Activated T-helper 9 cell treated with anti-CD3 and anti-CD28 coated beads, Interleukin-2, amount 50 U/mL, for 16 hours (primary cell): ENCODE measurements at regions not wholly inside any gene's neighbourhood (a gene's known extent, or its start where the extent isn't known, plus 50 kb on each side); places are given as distances from the start of the nearest gene placed in this dataset.
"Not testable (repeated sequence)": the region's sequence is repeated elsewhere in the genome, so short reads cannot be mapped to it uniquely, and the experiment has no call there.

Source experiments
- DNase-seq: peaks from one replicate; pipeline ENCODE4 v3.0.0-alpha.2; 2020; ENCODE audit warnings: low read depth

DNA sequence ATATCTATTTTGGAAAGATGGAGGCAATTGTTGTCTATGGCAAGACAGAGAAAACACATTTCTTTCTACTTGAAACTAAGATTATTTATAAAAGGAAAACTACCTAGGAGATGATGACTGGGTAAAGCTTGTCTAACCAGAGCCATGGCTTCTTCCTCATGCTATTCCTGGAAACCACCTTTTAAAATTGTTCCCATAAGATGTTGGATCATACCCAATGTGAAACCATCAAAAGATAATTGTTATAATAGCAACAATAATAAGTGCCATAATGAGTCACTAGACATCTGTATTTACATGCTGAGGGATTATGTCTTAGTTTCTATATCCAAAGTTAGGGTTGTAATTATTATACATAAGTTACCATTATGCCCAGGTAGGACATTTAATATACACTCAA lies 428.4 kb downstream of the KCNJ2 start:
- no peak for DNase-seq

DNA sequence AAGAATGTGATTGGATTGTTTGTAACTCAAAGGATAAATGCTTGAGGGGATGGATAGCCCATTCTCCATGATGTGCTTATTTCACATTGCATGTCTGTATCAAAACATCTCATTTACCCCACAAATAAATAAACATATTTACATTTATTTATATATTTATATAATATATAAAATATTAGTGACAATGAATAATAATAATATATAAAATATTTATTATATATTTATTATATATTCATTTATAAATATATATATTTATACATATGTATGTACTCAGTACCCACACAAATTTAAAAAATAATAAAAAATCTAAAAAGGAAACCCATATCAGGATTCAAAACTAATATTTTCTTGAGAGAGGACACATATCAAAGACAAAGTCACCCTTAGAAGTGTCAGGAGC lies 429.9 kb downstream of the KCNJ2 start:
- no peak for DNase-seq

DNA sequence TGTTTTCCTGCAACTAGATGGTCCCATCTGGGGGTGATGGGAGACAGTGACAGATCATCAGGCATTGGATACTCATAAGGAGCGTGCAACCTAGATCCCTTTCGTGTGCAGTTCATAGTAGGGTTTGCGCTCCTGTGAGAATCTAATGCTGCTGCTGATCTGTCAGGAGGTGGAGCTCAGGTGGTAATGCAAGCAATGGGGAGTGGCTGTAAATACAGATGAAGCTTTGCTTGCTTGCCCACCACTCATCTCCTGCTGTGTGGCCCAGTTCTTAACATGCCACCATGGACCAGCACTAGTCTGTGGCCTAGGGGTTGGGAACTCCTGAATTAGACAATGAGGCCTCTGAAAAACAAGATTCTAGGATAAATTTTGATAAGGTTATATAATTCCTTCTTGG lies 430.6 kb downstream of the KCNJ2 start:
- not testable (repeated sequence) for DNase-seq

DNA sequence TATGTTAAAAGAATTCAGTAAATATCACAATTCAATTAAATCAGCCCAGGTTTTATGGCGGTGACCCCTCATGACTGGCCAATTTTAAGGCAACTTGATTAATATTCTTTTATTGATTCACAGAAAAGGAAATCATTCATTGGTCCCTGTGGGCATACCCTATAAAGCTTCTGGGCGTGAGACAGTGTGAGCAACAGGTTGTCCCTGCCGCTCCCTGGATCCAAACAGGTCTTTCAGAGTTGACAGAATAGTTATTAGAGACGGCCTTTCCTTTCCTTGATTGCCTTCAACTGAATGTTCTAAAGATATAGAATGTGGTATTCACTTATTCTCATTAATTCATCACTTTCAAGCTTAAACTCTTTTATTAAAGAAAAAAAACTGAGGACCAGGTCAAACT lies 433.9 kb downstream of the KCNJ2 start:
- DNase-seq = no peak

DNA sequence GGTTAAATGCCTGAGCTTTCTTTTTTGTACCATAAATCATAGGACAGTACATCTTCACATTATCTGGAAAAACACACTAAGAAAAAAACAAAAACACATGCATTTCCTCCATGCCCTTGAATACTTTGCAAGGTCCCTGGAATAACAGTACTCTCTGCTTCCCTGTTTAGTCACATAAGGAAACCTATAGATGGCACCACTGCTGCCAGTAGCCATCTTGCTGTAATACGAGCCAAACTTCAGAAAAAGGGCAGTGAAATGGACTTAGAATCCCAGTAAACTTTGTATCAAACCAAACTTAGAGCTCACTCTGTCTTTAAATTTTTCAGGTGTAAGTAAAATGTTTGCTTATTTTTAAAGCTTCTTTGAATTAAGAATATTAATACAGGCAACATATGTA lies 435.5 kb downstream of the KCNJ2 start:
- DNase-seq = no peak

DNA sequence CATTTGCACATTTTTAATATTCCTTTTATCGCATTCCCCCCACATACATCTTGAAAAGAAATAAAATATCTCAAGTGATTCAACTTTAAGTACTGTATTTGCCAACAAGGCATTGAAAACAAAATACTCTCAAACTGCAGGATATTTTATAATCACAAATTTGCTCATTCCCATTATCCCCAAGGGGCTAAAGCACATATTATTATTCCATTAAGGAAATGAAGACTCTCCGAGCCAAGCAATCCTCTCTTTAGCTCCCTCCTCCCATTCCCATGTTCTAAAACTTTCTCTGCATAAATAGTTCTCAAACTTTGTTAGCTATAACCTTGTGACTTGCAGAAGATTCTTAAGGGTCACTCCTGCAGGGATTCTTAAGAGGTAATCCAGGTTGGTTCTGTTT lies 436.8 kb downstream of the KCNJ2 start:
- DNase-seq = no peak

DNA sequence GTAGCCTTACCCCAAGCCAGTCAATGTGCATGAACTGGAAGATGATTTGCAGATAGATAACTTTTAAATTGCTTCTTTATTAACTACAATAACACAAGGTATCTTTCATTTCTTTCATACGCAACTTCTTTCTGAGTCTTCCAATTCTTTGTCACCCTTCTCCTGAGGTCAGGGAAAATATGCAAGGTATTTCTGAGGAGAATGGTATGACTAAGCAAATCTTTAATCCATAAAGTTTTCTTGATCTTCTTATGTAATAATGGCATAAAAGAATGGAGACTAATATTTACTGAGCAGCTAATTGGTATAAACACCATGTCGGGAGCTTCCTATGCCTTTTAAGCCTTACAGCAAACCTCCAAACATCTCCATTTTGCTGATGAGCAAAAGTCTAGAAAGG lies 438.9 kb downstream of the KCNJ2 start:
- no peak for DNase-seq

DNA sequence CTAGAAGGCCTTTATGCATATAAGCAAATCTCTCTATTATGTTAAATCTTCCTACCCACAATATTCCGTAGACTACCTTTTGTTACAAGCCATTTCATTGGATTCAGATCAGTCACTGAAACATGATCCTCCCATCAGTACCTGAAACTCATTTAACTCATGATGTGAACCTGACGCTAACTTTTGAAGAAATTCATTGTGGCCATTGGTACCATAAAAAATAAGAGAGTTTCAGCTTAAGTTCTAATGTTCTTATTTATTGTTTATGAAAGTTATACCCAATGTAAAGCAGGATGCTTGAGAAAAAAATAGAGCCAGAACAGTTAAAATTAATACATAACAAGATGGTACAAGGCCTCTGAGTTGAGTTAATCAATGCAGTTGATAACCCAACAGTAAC lies 439.6 kb downstream of the KCNJ2 start:
- no peak for DNase-seq

DNA sequence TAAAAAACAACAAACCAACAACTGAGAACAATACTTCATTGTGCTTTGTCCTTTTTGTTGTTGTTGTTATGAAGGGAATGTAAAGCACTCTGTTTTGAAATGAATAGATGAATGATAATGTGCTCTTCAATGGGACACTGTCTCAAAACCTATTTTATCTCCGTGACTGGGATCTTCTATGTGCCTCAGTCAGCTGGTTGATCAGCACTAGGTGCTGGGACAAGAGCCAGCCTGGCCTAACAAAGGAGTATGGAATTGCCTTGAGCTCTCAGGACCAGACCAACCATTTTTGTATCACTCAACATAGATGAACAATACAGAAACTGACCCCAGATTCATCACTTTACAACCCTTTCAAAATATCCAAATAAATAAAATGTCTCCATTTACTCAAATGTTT lies 440.2 kb downstream of the KCNJ2 start:
- DNase-seq = no peak

DNA sequence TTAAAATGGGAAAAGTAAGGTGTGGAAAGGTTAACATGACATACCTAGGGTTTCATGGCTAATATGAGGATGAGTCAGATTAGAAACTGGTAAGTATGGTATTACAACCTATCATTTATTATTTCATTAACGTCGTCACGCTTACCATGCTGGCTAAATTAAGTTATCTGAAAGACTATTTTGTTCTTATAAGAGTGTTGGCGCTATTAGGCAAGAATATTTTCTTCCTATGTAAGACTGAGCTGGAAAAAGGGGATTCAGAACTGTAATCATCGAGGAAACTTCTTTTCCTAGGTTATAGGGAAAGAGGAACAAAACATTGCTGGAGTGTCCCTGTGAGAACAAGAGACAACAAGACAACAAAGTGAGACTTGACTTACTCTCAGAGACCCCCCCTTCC lies 440.8 kb downstream of the KCNJ2 start:
- DNase-seq = no peak

DNA sequence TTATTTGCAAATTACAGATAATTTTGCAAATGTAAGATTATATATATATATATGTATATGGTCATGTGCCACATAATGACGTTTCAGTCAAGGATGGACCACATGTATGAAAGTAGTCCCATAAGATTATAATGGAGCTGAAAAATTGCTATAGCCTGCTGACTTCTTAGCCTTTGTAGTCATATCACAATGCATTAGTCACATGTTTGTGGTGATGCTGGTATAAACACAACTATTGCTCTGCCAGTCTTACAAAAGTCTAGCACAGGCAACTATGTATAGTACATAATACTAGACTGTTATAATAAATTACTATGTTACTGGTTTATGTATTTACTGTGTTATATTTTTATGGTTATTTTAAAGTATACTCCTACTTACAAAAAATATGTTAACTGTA lies 444.3 kb downstream of the KCNJ2 start:
- no peak for DNase-seq

DNA sequence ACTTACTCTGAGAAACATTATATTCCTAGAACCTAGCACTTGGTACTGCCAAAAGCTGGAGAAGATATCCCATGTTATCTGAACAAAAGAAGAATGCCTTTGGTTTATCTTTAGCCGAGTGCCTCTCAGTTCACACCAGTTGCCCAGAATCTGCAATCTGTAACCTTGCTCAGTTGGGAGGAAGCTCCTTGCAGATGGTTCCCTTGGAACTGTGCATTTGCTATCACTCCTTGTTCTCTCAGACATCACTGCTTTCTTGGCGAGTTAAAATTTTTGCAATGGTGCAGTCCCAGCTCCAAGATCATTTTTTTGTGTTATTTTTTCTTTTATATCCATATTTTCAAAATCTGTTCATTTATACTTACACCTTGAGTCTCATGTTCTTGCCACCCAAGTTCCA lies 446.5 kb downstream of the KCNJ2 start:
- no peak for DNase-seq

DNA sequence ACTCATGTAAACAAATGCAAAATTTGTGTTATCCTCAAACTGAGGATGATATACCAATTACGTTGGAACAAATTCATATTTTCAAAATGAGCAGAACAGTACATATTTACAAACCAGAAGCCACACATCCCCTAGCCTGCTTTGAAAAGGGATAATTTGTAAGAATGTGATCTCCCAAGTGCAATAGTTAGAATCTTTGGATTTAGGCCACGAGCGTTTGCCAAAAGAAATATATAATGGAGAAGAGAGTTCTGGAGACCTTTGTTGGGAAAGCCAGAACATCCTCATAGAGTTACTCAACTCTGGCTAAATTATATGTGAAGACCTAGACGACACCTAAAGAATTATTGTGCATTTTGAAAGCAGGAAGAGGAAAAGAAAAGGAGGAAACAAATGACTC lies 449.3 kb downstream of the KCNJ2 start:
- DNase-seq = no peak

DNA sequence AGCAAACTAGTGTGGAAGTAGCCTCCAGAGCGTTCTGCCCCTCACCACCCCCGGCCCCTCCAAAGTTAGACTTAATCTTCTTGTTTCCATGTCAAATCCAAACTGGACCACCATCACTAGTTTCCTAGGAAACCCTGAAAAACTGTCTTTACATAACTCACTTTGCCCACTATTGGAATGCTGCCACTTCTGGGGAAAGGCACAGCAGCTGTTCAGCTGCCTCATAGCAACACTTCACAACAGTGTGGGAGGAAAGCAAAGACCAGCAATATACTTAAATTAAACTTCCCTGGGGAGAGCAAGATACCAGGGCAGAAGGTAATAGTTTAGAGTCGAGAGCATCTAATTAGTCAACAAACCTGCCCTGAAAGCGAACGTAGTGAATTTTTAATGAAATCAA lies 452.2 kb downstream of the KCNJ2 start:
- no peak for DNase-seq

DNA sequence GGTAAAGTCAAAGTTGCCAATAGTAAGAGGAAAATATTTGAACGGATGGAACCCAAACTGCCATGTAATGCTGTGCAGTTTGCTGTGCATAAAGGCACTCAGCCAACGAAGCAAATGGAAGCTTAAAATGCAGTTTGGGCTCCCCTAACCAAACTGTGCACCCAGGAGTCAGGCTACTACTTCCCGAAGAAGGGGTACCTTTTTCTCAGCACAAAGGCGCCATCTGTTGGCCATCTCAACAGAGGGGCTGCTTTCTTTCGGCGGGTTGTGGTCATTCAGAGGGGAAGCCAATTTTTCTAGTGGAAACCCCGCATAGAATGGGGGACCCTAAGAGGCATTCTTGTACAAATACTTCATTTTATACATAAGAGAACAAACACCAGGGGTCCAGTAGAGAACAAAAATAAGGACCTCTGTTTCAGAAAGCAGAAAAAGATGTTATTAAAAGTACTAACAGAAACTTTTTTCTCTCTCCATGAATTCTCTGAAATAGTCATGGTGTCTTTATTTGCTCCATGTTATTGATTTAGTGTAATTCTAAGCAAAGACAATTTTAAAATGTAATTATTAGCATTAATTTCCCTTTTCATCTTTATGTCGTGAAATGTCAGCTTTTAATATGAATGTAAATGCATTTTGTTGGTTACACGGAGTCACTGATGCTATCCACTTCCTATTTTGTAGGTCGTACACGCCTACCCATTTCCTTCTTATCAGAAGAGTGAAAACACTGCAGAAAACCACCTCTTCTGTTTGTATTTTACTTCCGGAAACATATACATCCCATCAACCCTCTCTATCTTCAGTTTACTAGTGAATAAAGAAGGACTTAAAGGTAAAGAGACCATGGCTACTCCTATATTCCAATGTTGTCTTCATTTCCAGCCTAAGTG lies 453.3 kb downstream of the KCNJ2 start:
- no peak for DNase-seq

DNA sequence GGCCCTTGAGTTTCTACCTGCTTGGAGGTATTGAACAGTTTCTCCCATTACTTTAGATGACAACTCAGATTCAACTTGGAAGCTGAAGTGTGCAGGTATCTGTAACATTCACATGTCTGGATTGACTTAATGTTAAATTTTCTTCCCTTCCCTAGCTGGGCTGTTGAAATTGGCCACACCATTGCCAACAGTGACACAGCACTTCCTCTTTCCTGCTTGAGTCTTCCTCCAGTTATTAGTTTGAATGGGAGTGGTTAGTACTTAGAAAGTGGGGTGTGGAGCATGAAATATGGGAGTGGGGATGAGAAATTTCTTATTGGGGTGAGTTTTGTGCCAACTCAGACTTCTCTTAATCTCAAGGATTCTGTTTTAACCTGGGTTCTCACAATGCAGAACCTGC lies 454.9 kb downstream of the KCNJ2 start:
- DNase-seq = no peak

DNA sequence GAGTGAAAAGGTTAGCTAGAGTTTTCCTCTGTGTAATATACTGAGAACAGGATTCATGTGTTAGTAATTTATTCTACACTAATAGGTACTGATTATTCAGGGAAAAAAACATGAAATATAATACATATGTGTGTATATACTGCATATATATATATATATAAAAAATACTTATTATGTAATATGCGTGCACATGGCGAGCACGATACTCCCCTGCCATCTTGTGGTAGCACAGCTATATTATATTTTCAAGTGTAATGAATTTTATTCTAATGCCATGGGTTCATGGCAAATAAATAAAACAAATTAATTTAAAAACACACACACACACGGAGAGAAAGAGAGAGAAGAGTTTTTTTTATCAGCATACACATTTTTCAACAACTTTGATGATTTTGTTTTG lies 460.6 kb downstream of the KCNJ2 start:
- DNase-seq = no peak

DNA sequence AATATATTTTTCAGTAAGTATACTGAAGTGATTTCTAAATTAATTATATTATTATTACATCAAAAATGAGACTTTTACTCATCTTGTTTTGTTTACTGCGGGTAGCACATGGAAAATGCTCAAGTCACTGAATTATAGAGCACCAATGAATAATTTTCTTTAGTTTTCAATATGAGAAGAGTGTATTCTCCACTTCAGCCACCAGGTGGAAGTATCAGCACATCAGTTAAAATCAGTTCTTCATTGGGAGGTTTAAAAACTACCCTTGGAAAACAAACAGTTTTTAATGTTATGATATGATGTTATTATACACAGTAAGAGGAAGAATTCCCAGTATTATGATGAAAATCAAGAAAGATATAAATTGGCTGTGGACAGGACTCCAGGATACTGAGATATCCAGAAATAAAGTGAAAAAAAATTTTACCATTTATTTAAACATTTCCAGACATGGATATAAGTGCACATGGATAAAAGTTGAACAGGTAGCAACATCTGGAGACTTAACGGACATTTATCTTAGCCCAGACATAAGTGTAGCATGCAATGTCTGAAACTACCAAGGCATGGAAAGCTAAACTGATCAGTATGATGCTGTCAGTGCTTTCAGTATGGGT lies 467.3 kb downstream of the KCNJ2 start:
- no peak for DNase-seq

DNA sequence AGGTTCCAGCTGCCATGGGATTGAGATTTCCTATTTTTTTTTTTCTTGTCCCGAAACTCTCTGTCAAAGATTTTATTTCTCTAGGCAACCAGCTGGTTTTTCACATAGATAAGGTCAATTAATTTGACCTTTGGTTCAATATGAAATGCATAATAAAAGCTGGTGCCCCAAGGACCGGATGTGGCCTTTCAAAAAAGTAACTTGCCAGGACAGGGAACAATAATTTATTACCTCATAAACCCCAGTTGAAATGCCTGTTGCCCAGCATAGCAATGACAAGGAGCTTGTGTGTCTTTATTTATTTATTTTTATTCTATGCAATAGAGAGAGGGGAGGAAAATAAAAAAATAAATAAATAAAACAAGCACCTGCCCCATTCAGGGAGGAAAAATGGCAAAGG lies 472.7 kb downstream of the KCNJ2 start:
- no peak for DNase-seq

DNA sequence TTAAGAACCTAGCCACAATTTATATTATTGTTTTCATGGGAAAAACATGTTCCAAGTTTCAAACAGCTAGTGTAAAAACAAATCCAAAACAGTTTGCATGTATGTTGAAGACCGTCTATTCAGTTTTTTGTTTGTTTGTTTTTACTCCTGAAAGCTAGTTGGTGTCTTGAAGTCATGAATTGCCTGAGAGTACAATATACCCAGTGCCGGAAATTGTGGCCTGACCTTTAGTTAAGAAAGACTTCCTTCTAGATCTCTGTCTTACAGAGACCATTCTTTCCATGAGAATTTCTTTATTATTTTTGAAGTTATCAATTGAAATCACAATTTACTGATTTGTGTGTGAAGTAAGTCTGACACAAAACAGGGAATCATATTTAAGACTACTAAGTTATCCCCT lies 474.8 kb downstream of the KCNJ2 start:
- no peak for DNase-seq

DNA sequence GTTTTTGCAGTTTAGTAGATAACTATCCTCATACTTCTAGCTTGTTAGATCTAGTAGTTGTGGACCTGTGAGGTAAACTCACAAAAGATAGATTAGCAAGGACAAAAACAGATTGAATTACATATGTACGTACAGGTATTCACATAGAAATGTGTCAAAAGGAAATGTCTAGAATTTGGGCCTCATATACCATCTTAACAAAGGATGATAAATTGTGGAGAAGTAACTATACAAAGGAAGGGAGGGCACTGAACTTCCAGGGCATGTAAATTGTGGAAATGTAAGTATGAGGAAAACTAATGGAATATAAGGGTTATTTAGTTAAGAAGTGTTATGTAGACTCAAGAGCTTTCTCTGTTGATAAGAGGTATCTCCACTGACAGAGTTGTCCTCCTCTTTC lies 477.3 kb downstream of the KCNJ2 start:
- DNase-seq = no peak

DNA sequence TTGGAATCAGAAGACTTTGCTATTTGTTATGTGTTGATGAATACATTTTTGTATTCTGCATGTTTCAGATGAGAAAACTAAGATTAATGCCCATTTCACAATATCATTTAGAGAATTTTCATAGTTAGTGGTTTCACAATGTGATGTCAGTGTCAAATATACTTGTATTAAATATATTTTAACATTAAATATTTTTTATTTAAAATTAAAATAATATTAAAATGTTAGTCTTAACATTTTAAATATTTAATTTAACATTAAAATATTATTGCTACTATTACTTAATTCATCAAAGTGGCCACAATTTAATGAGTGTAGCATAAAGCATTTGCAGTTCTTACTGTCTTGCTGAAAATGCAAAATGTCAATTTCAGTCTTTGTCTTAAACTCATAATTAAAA lies 478.8 kb downstream of the KCNJ2 start:
- no peak for DNase-seq

DNA sequence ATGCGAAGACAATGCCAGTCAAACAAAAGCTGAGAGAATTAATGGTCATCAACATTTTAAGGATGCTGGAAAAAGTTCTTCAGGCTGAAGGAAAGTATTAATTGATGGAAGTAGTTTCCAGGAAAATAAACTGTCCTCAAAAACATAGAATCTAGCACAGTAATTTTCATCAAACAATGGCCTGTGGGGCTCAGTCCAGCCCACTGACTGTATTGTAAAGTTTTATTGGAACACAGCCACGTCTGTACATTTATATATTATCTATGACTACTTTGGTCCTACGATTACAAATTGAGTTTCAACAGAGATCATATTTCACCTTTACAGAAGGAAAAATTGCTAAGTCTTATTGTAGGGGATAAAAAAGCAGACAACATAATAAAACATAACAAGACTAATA lies 484.5 kb downstream of the KCNJ2 start:
- DNase-seq = no peak

DNA sequence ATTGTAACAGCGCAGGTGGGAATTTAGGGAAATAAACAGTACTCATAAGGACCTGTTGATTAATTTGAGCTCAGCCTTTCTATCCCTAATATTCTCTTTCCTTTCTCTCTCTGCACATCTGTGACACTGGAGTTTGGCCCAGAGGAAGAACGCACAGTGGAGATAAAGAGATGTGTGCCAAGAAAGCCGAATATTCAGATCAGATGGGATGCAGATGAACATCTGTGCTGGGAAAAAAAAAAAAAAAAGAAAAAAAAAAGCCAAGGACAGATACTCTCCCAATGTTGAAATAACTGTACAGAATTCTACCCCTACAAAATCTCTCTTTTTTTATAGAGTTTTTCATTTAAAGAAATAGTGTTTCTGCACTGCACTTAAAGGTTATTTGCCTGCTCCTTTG lies 485.4 kb downstream of the KCNJ2 start:
- no peak for DNase-seq
